Esophagus mucosa (tissue), 1 donor: ENCODE measurements at regions not wholly inside any gene's neighbourhood (a gene's known extent, or its start where the extent isn't known, plus 50 kb on each side); places are given as distances from the start of the nearest gene placed in this dataset.

Experiments
- ATAC-seq: fragments of 200-7000 bp; cut with Tn5 transposase; one replicate; pipeline ENCODE4 v1.9.1; 2020
- donor health status: DM: yes; HTN: yes; CAD: no.

- no peak for ATAC-seq
Observed at GRCh38 chr20:3309226-3309625, 70.2 kb upstream of the SLC4A11 start.

- ATAC-seq, result no peak
Observed at GRCh38 chr20:3307725-3308124, 68.7 kb upstream of the SLC4A11 start.

- ATAC-seq, result no peak
Observed at GRCh38 chr20:3307078-3307477, 68.1 kb upstream of the SLC4A11 start.

GRCh38 chr20:3306068-3306467 is 67.1 kb upstream of the SLC4A11 start:
- ATAC-seq, result no peak

- no peak for ATAC-seq
Observed at GRCh38 chr20:3304456-3304855, 65.5 kb upstream of the SLC4A11 start.

GRCh38 chr20:3297079-3297378 is 58.0 kb upstream of the SLC4A11 start:
- ATAC-seq, result no peak

GRCh38 chr20:3296261-3297078 is 57.5 kb upstream of the SLC4A11 start:
- no peak for ATAC-seq
